ENCODE measurements at regions not wholly inside any gene's neighbourhood (a gene's known extent, or its start where the extent isn't known, plus 50 kb on each side); places are given as distances from the start of the nearest gene placed in this dataset.
"Not testable (repeated sequence)": the region's sequence is repeated elsewhere in the genome, so short reads cannot be mapped to it uniquely, and the experiment has no call there.

GRCh38 chr3:165518346-165518745 lies 318.9 kb downstream of the BCHE start:
- DNase-seq (ENCODE audit: low spot score): no peak

- DNase-seq (ENCODE audit: low spot score): no peak
Measured at GRCh38 chr3:165513715-165514701, 317.8 kb upstream of the SLITRK3 start.

- no peak for DNase-seq (ENCODE audit: low spot score)
Measured at GRCh38 chr3:165507576-165507975, 311.4 kb upstream of the SLITRK3 start.

GRCh38 chr3:165507060-165507459 lies 310.9 kb upstream of the SLITRK3 start:
- DNase-seq (ENCODE audit: low spot score): no peak

- DNase-seq (ENCODE audit: low spot score): peak; percentile 7
Measured at GRCh38 chr3:165505657-165506056, 309.5 kb upstream of the SLITRK3 start.

GRCh38 chr3:165504554-165504953 lies 308.4 kb upstream of the SLITRK3 start:
- DNase-seq (ENCODE audit: low spot score): no peak

- no peak for DNase-seq (ENCODE audit: low spot score)
Measured at GRCh38 chr3:165503825-165504224, 307.6 kb upstream of the SLITRK3 start.

GRCh38 chr3:165503346-165503745 lies 307.2 kb upstream of the SLITRK3 start:
- DNase-seq (ENCODE audit: low spot score): no peak

GRCh38 chr3:165502707-165503106 lies 306.5 kb upstream of the SLITRK3 start:
- DNase-seq (ENCODE audit: low spot score): no peak

- DNase-seq (ENCODE audit: low spot score): not testable (repeated sequence)
Measured at GRCh38 chr3:165498742-165499141, 302.6 kb upstream of the SLITRK3 start.

GRCh38 chr3:165491487-165491886 lies 295.3 kb upstream of the SLITRK3 start:
- no peak for DNase-seq (ENCODE audit: low spot score)

GRCh38 chr3:165476399-165477060 lies 280.3 kb upstream of the SLITRK3 start:
- no peak for DNase-seq (ENCODE audit: low spot score)

GRCh38 chr3:165466856-165467255 lies 270.7 kb upstream of the SLITRK3 start:
- no peak for DNase-seq (ENCODE audit: low spot score)

GRCh38 chr3:165464736-165465135 lies 268.6 kb upstream of the SLITRK3 start:
- DNase-seq (ENCODE audit: low spot score): no peak

- DNase-seq (ENCODE audit: low spot score): no peak
Measured at GRCh38 chr3:165463531-165463930, 267.3 kb upstream of the SLITRK3 start.

- no peak for DNase-seq (ENCODE audit: low spot score)
Measured at GRCh38 chr3:165462636-165463334, 266.6 kb upstream of the SLITRK3 start.

- peak; percentile 70 for DNase-seq (ENCODE audit: low spot score)
Measured at GRCh38 chr3:165459924-165460835, 264.0 kb upstream of the SLITRK3 start.

GRCh38 chr3:165459111-165459510 lies 262.9 kb upstream of the SLITRK3 start:
- no peak for DNase-seq (ENCODE audit: low spot score)

- no peak for DNase-seq (ENCODE audit: low spot score)
Measured at GRCh38 chr3:165457096-165457495, 260.9 kb upstream of the SLITRK3 start.

GRCh38 chr3:165455793-165456192 lies 259.6 kb upstream of the SLITRK3 start:
- no peak for DNase-seq (ENCODE audit: low spot score)

GRCh38 chr3:165455360-165455759 lies 259.2 kb upstream of the SLITRK3 start:
- no peak for DNase-seq (ENCODE audit: low spot score)

All from LoVo (cell line).